HCT116 (cell line): ENCODE measurements at regions not wholly inside any gene's neighbourhood (a gene's known extent, or its start where the extent isn't known, plus 50 kb on each side); places are given as distances from the start of the nearest gene placed in this dataset.

ENCODE experiments used
- ATAC-seq: fragments of 200-7000 bp; cut with Tn5 transposase; 2 replicates; pipeline ENCODE4 v1.9.1; 2020; ENCODE audit warnings: mild to moderate bottlenecking, moderate library complexity
- BruUV-seq: library from RNA; stranded (reverse); fragments of 400-500 nt; replicated peaks from 2 replicates; lab custom pipeline; 2021; lab: Mats Ljungman, UMichigan
- CTCF ChIA-PET: fragments of 300-600 bp; sonication (Branson Sonifier 250); formaldehyde crosslinking; loops from one replicate; lab custom pipeline; 2021; ENCODE audit warnings: antibody characterized with exemption; lab: Charles Lee
- POLR2A ChIA-PET: fragments of 300-600, 350-600 bp; sonication (Branson Sonifier 250); formaldehyde crosslinking; loops from one replicate; lab custom pipeline; 2021; ENCODE audit warnings: antibody characterized with exemption; lab: Charles Lee
- RAD21 ChIA-PET, 2 experiments: fragments of 300-600 bp; sonication (Branson Sonifier 250); formaldehyde crosslinking; loops; one replicate each; lab custom pipeline; 2023; ENCODE audit warnings: low total read pairs in 2 of 2; ENCODE audit not compliant: uncharacterized antibody in 2 of 2, unreplicated experiment in 2 of 2, low non-redundant PET in 1 of 2; lab: Charles Lee
- DNase-seq: peaks from one replicate; pipeline ENCODE4 v3.0.0-alpha.2; 2010; ENCODE audit warnings: low read depth, low spot score
- H2AFZ ChIP-seq: fragments of 200-600 bp; shearing (Covaris generic), sonication (generic); 2 replicates; pipeline ENCODE4 v1.6.1; 2017; ENCODE audit warnings: low read depth, mixed run types, mixed read lengths, antibody characterized with exemption, low read length; ENCODE audit not compliant: poor library complexity, severe bottlenecking
- H3K27ac ChIP-seq: 2 replicates; pipeline ENCODE4 v1.5.1; 2012; ENCODE audit warnings: low read depth, low read length
- H3K27me3 ChIP-seq: fragments of 200-600 bp; sonication (generic); 2 replicates; pipeline ENCODE4 v1.6.1; 2016; ENCODE audit warnings: mixed run types, low read length, mixed read lengths; ENCODE audit not compliant: insufficient read depth
- H3K36me3 ChIP-seq, 2 experiments: fragments of 200-500 bp in 1 of 2; fragments of 200-600 bp in 1 of 2; sonication (Bioruptor generic) in 1 of 2; sonication (generic) in 1 of 2; 2 replicates each; pipeline versions ENCODE4 v1.5.1 to v1.6.1; 2014 to 2016; ENCODE audit warnings: low read length in 2 of 2, inconsistent platforms in 1 of 2, mixed read lengths in 1 of 2, mixed run types in 1 of 2; ENCODE audit not compliant: insufficient read depth in 2 of 2, control insufficient read depth in 1 of 2
- H3K4me1 ChIP-seq, 2 experiments: fragments of 200-600 bp in 1 of 2; sonication (generic) in 1 of 2; 2 replicates each; pipeline versions ENCODE4 v1.5.1 to v1.6.1; 2012 to 2017; ENCODE audit warnings: low read length in 2 of 2, inconsistent platforms in 1 of 2, mild to moderate bottlenecking in 1 of 2, mixed read lengths in 1 of 2, mixed run types in 1 of 2, moderate library complexity in 1 of 2; ENCODE audit not compliant: insufficient read depth in 2 of 2, control insufficient read depth in 1 of 2
- H3K4me2 ChIP-seq: fragments of 200-600 bp; sonication (generic); 2 replicates; pipeline ENCODE4 v1.6.1; 2017; ENCODE audit warnings: mixed run types, low read length, mixed read lengths
- H3K4me3 ChIP-seq, 2 experiments: fragments of 200-600 bp in 1 of 2; sonication (generic) in 1 of 2; replicated peaks in 1 of 2; 2 replicates each; pipeline ENCODE4 v1.5.1; 2011 to 2016; ENCODE audit warnings: low read length in 2 of 2, control low read depth in 1 of 2, low read depth in 1 of 2, mild to moderate bottlenecking in 1 of 2, mixed read lengths in 1 of 2, mixed run types in 1 of 2
- H3K79me2 ChIP-seq: fragments of 200-600 bp; sonication (generic); 2 replicates; pipeline ENCODE4 v1.6.1; 2017; ENCODE audit warnings: mild to moderate bottlenecking, mixed run types, low read length, moderate library complexity, mixed read lengths; ENCODE audit not compliant: insufficient read depth
- H3K9ac ChIP-seq: fragments of 200-600 bp; sonication (generic); 2 replicates; pipeline ENCODE4 v1.6.1; 2016; ENCODE audit warnings: low read length, mixed read lengths
- H3K9me2 ChIP-seq: fragments of 200-600 bp; sonication (generic), shearing (Covaris generic); 2 replicates; pipeline ENCODE4 v1.6.1; 2017; ENCODE audit warnings: mixed run types, mild to moderate bottlenecking, moderate library complexity; ENCODE audit not compliant: insufficient read depth
- H3K9me3 ChIP-seq, 2 experiments: fragments of 200-500 bp in 1 of 2; fragments of 200-600 bp in 1 of 2; sonication (Bioruptor generic) in 1 of 2; sonication (generic) in 1 of 2; 2 replicates each; pipeline ENCODE4 v1.6.1; 2014 to 2017; ENCODE audit warnings: low read length in 2 of 2, mixed read lengths in 2 of 2, inconsistent platforms in 1 of 2, low read depth in 1 of 2, mild to moderate bottlenecking in 1 of 2, mixed run types in 1 of 2, moderate library complexity in 1 of 2; ENCODE audit not compliant: control insufficient read depth in 1 of 2, insufficient read depth in 1 of 2
- H4K20me1 ChIP-seq: fragments of 200-600 bp; sonication (generic), shearing (Covaris generic); 2 replicates; pipeline ENCODE4 v1.6.1; 2017; ENCODE audit warnings: mixed run types, mild to moderate bottlenecking, moderate library complexity; ENCODE audit not compliant: insufficient read depth
- CBX3 ChIP-seq: IDR thresholded peaks from 2 replicates; pipeline ENCODE4 v1.6.1; 2012; ENCODE audit warnings: low read depth
- EGR1 ChIP-seq: IDR thresholded peaks from 2 replicates; pipeline ENCODE4 v1.6.1; 2012; ENCODE audit warnings: low read depth
- FOSL1 ChIP-seq: IDR thresholded peaks from 2 replicates; pipeline ENCODE4 v1.6.1; 2012; ENCODE audit warnings: low read depth
- POLR2A ChIP-seq: IDR thresholded peaks from 2 replicates; pipeline ENCODE4 v1.7.0; 2011; ENCODE audit warnings: borderline replicate concordance; ENCODE audit not compliant: insufficient read depth, insufficient read length; ENCODE audit errors: extremely low read depth
- RAD21 ChIP-seq: IDR thresholded peaks from 2 replicates; pipeline ENCODE4 v1.6.1; 2012; ENCODE audit warnings: low read depth, mild to moderate bottlenecking
- SP1 ChIP-seq: IDR thresholded peaks from 2 replicates; pipeline ENCODE4 v1.6.1; 2012; ENCODE audit warnings: low read depth
- SRF ChIP-seq: IDR thresholded peaks from 2 replicates; pipeline ENCODE4 v1.6.1; 2012; ENCODE audit warnings: low read depth
- intact Hi-C: fragments of 100-400 bp; cut with micrococcal nuclease; formaldehyde crosslinking; loops from 2 replicates; pipeline ENCODE4 v1.10.0; 2022
- TF ChIP-seq, protein P1 (sequence below): IDR thresholded peaks from 2 replicates; pipeline ENCODE4 v1.6.1; 2012; ENCODE audit warnings: low read depth
- TF ChIP-seq, protein P2 (sequence below): IDR thresholded peaks from 2 replicates; pipeline ENCODE4 v1.6.1; 2011; ENCODE audit warnings: mild to moderate bottlenecking, low read length, moderate library complexity; ENCODE audit not compliant: insufficient replicate concordance; ENCODE audit errors: extremely low read depth
- TF ChIP-seq, protein P3 (sequence below), 3 experiments: fragments of 200-600 bp in 1 of 3; sonication (generic) in 1 of 3; IDR thresholded peaks in 2 of 3; conservative IDR thresholded peaks in 1 of 3; 2 replicates each; pipeline ENCODE4 v1.5.1; 2012 to 2017; ENCODE audit warnings: low read depth in 2 of 3, low read length in 2 of 3, antibody characterized with exemption in 1 of 3, borderline replicate concordance in 1 of 3, control low read depth in 1 of 3, mild to moderate bottlenecking in 1 of 3, mixed read lengths in 1 of 3, mixed run types in 1 of 3, moderate library complexity in 1 of 3; ENCODE audit not compliant: insufficient read depth in 1 of 3

DNA sequence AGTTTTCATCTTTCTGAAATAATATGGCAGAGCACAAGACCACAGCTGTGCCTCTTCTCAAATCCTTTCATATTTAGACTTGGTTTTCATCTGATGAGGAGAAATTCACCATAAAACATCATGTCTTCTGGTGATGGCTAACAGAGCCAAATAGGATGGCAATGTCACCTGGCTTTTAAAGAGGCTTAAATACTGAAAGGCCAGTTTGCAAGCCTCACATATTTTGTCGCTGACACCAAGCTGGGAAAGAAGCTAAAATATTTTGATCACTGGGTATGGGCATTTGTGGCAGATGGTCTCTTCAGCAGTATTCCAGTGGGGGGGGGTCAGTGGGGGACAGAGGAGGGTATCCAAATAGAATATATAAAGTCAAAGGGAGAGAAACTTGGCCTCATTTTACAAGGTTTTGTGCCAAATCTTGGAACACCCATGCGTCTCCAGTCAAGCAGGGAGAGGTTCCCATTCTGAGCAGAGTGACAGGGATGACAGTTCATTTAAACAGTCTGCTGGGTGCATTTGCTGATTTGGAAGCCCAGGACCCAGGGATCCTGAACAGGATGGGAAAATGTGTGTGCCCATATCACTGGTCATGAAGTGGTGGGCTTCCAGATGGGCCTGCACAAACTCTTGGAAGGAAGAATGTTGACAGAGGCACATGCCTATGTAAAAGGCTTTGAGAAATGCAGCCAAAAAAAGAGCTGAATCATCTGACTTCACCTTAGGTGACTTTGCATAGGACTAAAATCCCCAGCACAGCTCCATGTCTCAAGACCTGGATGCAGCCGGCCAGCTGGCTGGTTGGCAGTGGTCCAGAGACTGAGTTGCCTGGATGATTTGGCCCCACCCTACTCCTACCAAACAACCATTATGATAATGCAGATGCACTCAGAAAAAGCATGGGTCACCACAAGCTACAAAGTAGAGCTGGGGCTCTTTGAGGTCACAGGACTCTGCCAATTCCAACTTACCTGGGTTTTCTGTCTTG, 484.4 kb upstream of the NR3C2 start:
- no peaks in the 10 kb centered on the region for H3K4me1 ChIP-seq
- 0 out of 4 replicates have a peak, but pooled peaks cover 0 to 4% of the 10 kb centered on the region in 2 experiments for H3K9me3 ChIP-seq
- ChIA-PET RAD21 (interaction anchor here in 1 of 2 experiments (0.6 kb wide), 1 partner anchor 13 kb away, joined by 4 read pairs; no protein-coding TSS in a partner anchor), CTCF (no interaction called here), POLR2A (no interaction called here)
- no peak overlapping the region for H3K4me2 ChIP-seq
- intact Hi-C loops: no loop called here
- no peaks in the 10 kb centered on the region for H3K36me3 ChIP-seq
- no peak overlapping the region for H2AFZ ChIP-seq
- TF ChIP-seq RAD21 (no peak), EGR1 (no peak), FOSL1 (no peak), CBX3 (no peak), POLR2A (no peak), SP1 (no peak), SRF (no peak)
- TF ChIP-seq, protein P1, sequence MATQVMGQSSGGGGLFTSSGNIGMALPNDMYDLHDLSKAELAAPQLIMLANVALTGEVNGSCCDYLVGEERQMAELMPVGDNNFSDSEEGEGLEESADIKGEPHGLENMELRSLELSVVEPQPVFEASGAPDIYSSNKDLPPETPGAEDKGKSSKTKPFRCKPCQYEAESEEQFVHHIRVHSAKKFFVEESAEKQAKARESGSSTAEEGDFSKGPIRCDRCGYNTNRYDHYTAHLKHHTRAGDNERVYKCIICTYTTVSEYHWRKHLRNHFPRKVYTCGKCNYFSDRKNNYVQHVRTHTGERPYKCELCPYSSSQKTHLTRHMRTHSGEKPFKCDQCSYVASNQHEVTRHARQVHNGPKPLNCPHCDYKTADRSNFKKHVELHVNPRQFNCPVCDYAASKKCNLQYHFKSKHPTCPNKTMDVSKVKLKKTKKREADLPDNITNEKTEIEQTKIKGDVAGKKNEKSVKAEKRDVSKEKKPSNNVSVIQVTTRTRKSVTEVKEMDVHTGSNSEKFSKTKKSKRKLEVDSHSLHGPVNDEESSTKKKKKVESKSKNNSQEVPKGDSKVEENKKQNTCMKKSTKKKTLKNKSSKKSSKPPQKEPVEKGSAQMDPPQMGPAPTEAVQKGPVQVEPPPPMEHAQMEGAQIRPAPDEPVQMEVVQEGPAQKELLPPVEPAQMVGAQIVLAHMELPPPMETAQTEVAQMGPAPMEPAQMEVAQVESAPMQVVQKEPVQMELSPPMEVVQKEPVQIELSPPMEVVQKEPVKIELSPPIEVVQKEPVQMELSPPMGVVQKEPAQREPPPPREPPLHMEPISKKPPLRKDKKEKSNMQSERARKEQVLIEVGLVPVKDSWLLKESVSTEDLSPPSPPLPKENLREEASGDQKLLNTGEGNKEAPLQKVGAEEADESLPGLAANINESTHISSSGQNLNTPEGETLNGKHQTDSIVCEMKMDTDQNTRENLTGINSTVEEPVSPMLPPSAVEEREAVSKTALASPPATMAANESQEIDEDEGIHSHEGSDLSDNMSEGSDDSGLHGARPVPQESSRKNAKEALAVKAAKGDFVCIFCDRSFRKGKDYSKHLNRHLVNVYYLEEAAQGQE: no peak
- TF ChIP-seq, protein P2, sequence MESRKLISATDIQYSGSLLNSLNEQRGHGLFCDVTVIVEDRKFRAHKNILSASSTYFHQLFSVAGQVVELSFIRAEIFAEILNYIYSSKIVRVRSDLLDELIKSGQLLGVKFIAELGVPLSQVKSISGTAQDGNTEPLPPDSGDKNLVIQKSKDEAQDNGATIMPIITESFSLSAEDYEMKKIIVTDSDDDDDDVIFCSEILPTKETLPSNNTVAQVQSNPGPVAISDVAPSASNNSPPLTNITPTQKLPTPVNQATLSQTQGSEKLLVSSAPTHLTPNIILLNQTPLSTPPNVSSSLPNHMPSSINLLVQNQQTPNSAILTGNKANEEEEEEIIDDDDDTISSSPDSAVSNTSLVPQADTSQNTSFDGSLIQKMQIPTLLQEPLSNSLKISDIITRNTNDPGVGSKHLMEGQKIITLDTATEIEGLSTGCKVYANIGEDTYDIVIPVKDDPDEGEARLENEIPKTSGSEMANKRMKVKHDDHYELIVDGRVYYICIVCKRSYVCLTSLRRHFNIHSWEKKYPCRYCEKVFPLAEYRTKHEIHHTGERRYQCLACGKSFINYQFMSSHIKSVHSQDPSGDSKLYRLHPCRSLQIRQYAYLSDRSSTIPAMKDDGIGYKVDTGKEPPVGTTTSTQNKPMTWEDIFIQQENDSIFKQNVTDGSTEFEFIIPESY: no peak
- TF ChIP-seq, protein P3, sequence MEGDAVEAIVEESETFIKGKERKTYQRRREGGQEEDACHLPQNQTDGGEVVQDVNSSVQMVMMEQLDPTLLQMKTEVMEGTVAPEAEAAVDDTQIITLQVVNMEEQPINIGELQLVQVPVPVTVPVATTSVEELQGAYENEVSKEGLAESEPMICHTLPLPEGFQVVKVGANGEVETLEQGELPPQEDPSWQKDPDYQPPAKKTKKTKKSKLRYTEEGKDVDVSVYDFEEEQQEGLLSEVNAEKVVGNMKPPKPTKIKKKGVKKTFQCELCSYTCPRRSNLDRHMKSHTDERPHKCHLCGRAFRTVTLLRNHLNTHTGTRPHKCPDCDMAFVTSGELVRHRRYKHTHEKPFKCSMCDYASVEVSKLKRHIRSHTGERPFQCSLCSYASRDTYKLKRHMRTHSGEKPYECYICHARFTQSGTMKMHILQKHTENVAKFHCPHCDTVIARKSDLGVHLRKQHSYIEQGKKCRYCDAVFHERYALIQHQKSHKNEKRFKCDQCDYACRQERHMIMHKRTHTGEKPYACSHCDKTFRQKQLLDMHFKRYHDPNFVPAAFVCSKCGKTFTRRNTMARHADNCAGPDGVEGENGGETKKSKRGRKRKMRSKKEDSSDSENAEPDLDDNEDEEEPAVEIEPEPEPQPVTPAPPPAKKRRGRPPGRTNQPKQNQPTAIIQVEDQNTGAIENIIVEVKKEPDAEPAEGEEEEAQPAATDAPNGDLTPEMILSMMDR (IDR thresholded peaks at IDR 0.05 in 2 of 3, conservative IDR thresholded peaks at IDR 0.05 in 1 of 3; ENCODE audit: borderline replicate concordance in 1 of 3, insufficient read depth in 1 of 3, low read depth in 2 of 3, low read length in 2 of 3): no peak
- no peaks in the 10 kb centered on the region for H4K20me1 ChIP-seq
- no peaks in the 10 kb centered on the region for H3K27me3 ChIP-seq
- no peak overlapping the region for H3K4me3 ChIP-seq
- H3K9me2 ChIP-seq: no peaks in the 10 kb centered on the region
- DNase-seq (no peak), ATAC-seq (no peak)
- H3K9ac ChIP-seq: no peak overlapping the region
- no peak overlapping the region for H3K27ac ChIP-seq
- no peaks in the 10 kb centered on the region for H3K79me2 ChIP-seq
- BruUV-seq: no TSS peak
